Stimulated activated naive CD8-positive, alpha-beta T cell treated with anti-CD3 and anti-CD28 coated beads, Interleukin-15, Interleukin-2, amounts not matched to agents 100 ng/mL and 50 ng/mL, for 24 hours (primary cell): ENCODE measurements at regions not wholly inside any gene's neighbourhood (a gene's known extent, or its start where the extent isn't known, plus 50 kb on each side); places are given as distances from the start of the nearest gene placed in this dataset.

Experiments used
- H3K27ac Mint-ChIP-seq: one replicate; pipeline ENCODE4 v1.8.0; 2021; ENCODE audit warnings: mild to moderate bottlenecking, mixed read lengths
- H3K27me3 Mint-ChIP-seq: one replicate; pipeline ENCODE4 v1.8.0; 2021; ENCODE audit warnings: mixed read lengths
- H3K36me3 Mint-ChIP-seq: one replicate; pipeline ENCODE4 v1.8.0; 2021; ENCODE audit warnings: low read depth, mixed read lengths
- H3K4me1 Mint-ChIP-seq: one replicate; pipeline ENCODE4 v1.8.0; 2021; ENCODE audit warnings: low read depth, mixed read lengths
- H3K4me3 Mint-ChIP-seq: one replicate; pipeline ENCODE4 v1.8.0; 2021; ENCODE audit warnings: mild to moderate bottlenecking, mixed read lengths
- H3K9me3 Mint-ChIP-seq: one replicate; pipeline ENCODE4 v1.8.0; 2021; ENCODE audit warnings: mixed read lengths

DNA sequence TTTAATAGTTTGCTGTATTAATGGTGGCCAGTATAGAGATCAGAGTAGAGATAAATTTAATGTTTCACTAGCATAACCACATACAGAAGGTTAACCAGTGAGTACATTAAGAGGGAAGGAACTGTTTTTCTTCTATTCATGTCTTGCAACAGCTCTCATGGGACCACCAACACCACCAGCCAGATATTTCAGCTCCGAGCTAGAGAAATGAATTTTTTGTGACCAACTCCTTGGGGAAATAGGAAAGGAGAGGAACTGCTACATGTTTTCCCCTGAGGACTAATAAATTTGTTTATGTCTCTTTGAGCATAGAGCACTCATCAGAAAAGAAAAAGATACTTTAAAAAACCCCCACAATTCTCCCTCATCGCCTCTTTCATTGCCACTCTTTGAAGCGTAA, 247.5 kb downstream of the MBNL1 start:
- H3K27me3 Mint-ChIP-seq, result no peaks in the 10 kb centered on the region
- H3K4me1 Mint-ChIP-seq, result peaks cover 3% of the 10 kb centered on the region
- no peak overlapping the region for H3K4me3 Mint-ChIP-seq
- H3K9me3 Mint-ChIP-seq, result no peaks in the 10 kb centered on the region
- H3K27ac Mint-ChIP-seq, result no peak overlapping the region
- H3K36me3 Mint-ChIP-seq, result no peaks in the 10 kb centered on the region

DNA sequence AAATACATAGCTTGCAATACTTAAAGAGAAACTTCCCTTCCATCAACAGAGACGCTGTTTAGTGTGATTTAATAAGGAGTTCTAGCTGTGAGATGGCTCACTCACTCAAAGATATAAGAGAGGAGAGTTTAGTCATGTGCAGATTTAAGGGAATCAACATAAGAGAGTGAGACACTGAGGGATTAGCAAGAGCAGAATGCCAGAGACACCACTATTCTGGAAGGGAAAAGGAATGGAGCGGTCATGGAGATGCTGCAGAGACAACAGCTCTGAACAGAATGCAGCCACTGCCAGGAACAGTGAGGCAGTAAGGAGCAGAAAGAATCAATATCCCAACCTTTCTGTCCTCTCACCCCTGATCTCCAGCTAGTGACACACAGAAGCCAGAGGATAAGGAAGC, 248.8 kb downstream of the MBNL1 start:
- Mint-ChIP-seq H3K4me1 (no peaks in the 10 kb centered on the region), H3K4me3 (no peak overlapping the region), H3K9me3 (no peaks in the 10 kb centered on the region), H3K27me3 (no peaks in the 10 kb centered on the region), H3K27ac (no peak overlapping the region), H3K36me3 (no peaks in the 10 kb centered on the region)

GRCh38 chr3:152518346-152518745, 249.6 kb downstream of the MBNL1 start:
- Mint-ChIP-seq H3K9me3 (no peaks in the 10 kb centered on the region), H3K27ac (no peak overlapping the region), H3K36me3 (no peaks in the 10 kb centered on the region), H3K27me3 (no peaks in the 10 kb centered on the region), H3K4me3 (no peak overlapping the region), H3K4me1 (no peaks in the 10 kb centered on the region)

DNA sequence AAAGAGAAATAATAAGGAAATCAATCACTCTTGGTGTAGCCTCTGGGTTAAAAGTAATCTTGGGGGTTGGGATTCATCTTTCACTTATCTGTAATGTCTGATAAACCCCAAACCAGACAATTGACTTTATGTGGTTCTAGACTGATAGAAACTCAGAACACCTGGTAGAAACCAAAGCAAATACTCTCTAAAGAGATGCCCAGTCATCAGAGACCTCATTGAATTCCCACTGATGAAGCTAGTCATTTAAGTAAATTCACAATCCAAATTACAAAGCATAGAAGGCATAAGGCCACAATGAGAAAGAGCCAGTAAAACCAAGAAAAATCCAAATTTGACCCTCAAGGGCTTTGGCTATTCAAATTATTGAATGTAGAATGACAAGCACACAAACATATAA, 250.6 kb downstream of the MBNL1 start:
- Mint-ChIP-seq H3K27me3 (no peaks in the 10 kb centered on the region), H3K4me3 (no peak overlapping the region), H3K4me1 (no peaks in the 10 kb centered on the region), H3K9me3 (no peaks in the 10 kb centered on the region), H3K36me3 (no peaks in the 10 kb centered on the region), H3K27ac (no peak overlapping the region)

- Mint-ChIP-seq H3K27me3 (no peaks in the 10 kb centered on the region), H3K27ac (no peak overlapping the region), H3K36me3 (no peaks in the 10 kb centered on the region), H3K9me3 (no peaks in the 10 kb centered on the region), H3K4me3 (no peak overlapping the region), H3K4me1 (no peaks in the 10 kb centered on the region)
These were observed 253.3 kb downstream of the MBNL1 start for GRCh38 chr3:152522036-152522435.

DNA sequence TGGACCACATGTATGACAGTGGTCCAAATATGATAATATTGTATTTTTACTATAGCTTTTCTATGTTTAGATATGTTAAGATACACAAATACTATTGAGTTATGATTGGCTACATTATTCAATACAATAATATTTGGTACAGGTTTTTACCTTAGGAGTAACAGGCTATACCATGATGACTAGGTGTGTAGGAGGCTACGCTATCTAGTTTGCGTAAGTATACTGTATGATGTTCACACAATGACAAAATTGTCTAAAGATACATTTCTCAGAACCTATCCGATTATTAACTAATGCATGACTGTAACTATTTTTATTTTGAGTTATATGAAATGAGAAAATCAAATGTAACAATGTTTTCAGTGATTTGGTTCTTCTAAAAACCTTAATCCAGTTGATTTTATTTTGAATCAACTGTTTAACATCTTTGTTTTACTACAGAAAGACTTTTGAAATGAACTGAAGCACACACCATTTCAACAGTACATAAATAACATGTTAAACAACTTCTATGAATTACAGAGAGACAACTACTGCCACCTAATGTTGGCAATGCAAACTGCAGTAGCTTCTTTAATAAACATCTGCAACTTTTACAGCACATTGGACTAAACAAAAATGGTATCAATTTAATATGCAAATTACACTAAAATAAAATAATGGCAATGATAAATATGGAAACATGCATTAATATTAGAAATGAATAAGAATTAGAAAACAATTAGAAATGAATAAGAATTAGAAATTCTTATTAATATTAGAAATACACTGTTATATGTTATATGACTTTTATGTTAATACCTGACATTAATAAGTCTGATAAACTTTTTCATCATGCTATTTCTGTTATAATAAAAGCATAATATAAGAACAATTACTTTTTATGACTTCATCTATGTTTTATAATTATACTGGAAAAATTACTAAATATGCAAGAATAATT, 255.7 kb downstream of the MBNL1 start:
- Mint-ChIP-seq H3K27ac (no peak overlapping the region), H3K27me3 (no peaks in the 10 kb centered on the region), H3K36me3 (no peaks in the 10 kb centered on the region), H3K4me1 (no peaks in the 10 kb centered on the region), H3K4me3 (no peak overlapping the region), H3K9me3 (no peaks in the 10 kb centered on the region)

DNA sequence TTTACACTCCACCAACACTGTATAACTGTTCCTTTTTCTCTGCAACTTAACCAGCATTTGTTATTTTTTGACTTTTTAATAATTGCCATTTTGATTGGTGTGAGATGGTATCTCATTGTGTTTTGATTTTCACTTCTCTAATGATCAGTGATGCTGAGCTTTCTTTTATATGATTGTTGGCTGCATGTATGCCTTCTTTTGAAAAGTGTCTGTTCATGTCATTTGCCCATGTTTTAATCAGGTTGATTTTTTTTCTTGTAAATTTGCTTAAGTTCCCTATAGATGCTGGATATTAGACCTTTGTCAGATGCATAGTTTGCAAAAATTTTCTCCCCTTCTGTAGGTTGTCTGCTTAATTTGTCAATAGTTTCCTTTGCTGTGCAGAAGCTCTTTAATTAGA, 263.0 kb downstream of the MBNL1 start:
- Mint-ChIP-seq H3K36me3 (no peaks in the 10 kb centered on the region), H3K4me1 (no peaks in the 10 kb centered on the region), H3K4me3 (no peak overlapping the region), H3K9me3 (peaks cover 17% of the 10 kb centered on the region), H3K27ac (no peak overlapping the region), H3K27me3 (peaks cover 10% of the 10 kb centered on the region)

DNA sequence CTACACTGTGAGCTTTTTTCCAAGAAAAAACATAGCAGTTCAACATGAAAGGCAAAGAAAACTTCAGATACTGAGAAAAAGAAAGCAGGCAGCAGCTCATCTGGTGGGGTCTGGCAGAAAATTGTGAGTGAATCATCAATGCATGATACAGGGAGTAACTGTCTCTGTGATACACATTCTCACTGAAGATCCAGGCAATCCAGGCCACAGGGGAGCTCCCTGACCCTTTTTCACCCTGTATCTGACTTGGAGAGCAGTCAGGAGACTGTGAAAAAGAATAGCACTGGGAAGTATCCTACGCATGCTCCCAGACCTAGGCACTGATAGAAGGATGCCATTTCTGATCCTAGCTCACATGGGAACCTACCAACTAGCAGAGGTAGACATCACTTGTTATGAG, 269.8 kb downstream of the MBNL1 start:
- Mint-ChIP-seq H3K27ac (no peak overlapping the region), H3K4me3 (no peak overlapping the region), H3K4me1 (no peaks in the 10 kb centered on the region), H3K9me3 (peaks cover 3% of the 10 kb centered on the region), H3K36me3 (peaks cover 3% of the 10 kb centered on the region), H3K27me3 (peaks cover 25% of the 10 kb centered on the region)

DNA sequence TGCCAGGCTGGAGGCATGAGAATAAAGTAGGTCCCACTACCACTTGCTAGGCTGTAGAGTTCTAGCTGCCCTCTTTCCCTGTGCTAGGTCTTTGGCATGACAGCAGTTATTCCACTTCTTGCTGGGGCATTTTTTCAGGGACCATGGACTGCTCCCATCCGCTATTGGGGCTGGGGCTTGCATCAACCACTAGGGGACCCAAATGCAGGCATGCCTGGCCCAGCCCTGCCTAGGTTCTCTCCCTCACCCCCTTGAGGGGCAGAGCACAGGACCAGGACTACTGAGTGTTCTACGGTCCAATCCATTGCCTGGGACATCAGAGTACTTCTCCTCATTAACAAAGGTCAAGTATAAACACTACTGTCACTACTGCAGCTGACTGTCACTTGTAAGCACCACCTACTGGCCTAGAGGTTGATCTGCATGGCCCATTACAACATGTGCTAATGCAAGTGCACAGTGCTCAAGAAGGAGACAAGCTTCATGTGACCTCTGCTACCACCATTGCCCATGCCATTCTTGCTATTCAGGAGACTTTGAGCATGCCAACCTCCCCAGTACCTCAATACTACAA, 270.5 kb downstream of the MBNL1 start:
- H3K36me3 Mint-ChIP-seq, result peaks cover 3% of the 10 kb centered on the region
- peaks cover 31% of the 10 kb centered on the region for H3K27me3 Mint-ChIP-seq
- no peak overlapping the region for H3K4me3 Mint-ChIP-seq
- no peak overlapping the region for H3K27ac Mint-ChIP-seq
- H3K4me1 Mint-ChIP-seq, result no peaks in the 10 kb centered on the region
- peaks cover 3% of the 10 kb centered on the region for H3K9me3 Mint-ChIP-seq

GRCh38 chr3:152540120-152540519, 271.4 kb downstream of the MBNL1 start:
- peaks cover 3% of the 10 kb centered on the region for H3K36me3 Mint-ChIP-seq
- no peak overlapping the region for H3K4me3 Mint-ChIP-seq
- peaks cover 3% of the 10 kb centered on the region for H3K9me3 Mint-ChIP-seq
- no peaks in the 10 kb centered on the region for H3K4me1 Mint-ChIP-seq
- peaks cover 28% of the 10 kb centered on the region for H3K27me3 Mint-ChIP-seq
- no peak overlapping the region for H3K27ac Mint-ChIP-seq

- Mint-ChIP-seq H3K4me1 (no peaks in the 10 kb centered on the region), H3K36me3 (no peaks in the 10 kb centered on the region)
These were observed 278.4 kb downstream of the MBNL1 start for GRCh38 chr3:152547153-152547552.

DNA sequence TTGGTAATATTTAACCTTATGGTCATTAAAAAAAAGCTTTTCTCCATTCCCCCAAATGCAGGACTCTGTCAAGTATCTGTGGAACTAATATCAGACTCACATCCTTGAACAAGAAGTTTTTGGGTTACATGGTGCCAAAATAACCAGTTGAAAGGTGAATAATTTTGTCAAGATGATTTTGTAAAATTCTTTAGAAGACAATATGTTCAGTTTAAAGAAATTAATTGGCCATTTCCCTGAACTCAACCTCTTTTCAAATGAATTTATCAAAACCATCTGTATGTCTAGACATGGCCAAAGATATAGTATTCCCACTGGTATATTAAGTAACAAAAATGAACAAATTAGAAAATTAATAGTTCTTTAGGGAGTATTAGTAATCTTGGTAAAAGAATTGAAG, 280.5 kb downstream of the MBNL1 start:
- Mint-ChIP-seq H3K27me3 (peaks cover 2% of the 10 kb centered on the region), H3K9me3 (no peaks in the 10 kb centered on the region), H3K36me3 (no peaks in the 10 kb centered on the region), H3K4me3 (no peak overlapping the region), H3K27ac (no peak overlapping the region), H3K4me1 (no peaks in the 10 kb centered on the region)

More at GRCh38 chr3:152547153-152547552, 278.4 kb downstream of the MBNL1 start:
- Mint-ChIP-seq H3K27me3 (peaks cover 7% of the 10 kb centered on the region), H3K9me3 (no peaks in the 10 kb centered on the region), H3K27ac (no peak overlapping the region), H3K4me3 (no peak overlapping the region)

GRCh38 chr3:152550284-152550683, 281.6 kb downstream of the MBNL1 start:
- H3K4me1 Mint-ChIP-seq, result no peaks in the 10 kb centered on the region
- no peak overlapping the region for H3K27ac Mint-ChIP-seq
- no peaks in the 10 kb centered on the region for H3K36me3 Mint-ChIP-seq
- H3K4me3 Mint-ChIP-seq, result no peak overlapping the region
- H3K27me3 Mint-ChIP-seq, result no peaks in the 10 kb centered on the region
- no peaks in the 10 kb centered on the region for H3K9me3 Mint-ChIP-seq

- Mint-ChIP-seq H3K36me3 (no peaks in the 10 kb centered on the region), H3K9me3 (no peaks in the 10 kb centered on the region), H3K4me3 (no peak overlapping the region), H3K4me1 (peaks cover 10% of the 10 kb centered on the region), H3K27me3 (no peaks in the 10 kb centered on the region), H3K27ac (no peak overlapping the region)
These were observed 280.0 kb upstream of the P2RY1 start for GRCh38 chr3:152554980-152555379.

DNA sequence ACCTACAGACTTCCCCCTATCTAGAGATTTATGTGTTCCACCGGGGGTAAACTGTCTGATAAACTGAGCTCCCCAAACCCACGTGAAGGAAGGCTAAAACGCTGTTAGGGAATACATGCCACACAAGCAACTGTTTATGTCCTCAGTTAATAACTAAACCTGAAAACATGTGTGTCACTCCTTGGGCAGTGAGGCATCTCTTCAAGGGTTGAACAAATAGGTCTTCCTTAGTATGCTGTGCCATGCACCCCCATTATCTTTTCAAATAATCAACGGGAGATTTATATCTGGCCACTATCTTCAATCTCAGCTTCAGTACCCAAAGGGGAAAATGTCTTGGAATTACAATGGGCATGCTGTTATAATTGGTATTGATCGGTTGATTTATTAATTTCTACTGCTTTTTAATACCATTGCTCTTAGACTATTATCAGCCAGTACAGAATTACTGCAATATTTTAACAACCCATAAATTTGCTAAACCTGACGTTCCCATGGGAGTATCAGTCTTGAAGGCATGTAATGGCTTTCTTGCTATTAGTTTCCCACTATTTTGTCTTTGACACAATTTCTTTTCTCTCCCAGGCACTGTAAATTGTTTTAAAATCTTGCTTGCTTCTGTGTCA, 279.2 kb upstream of the P2RY1 start:
- Mint-ChIP-seq H3K27ac (no peak overlapping the region), H3K36me3 (no peaks in the 10 kb centered on the region), H3K27me3 (no peaks in the 10 kb centered on the region), H3K4me1 (peaks cover 10% of the 10 kb centered on the region), H3K9me3 (no peaks in the 10 kb centered on the region), H3K4me3 (no peak overlapping the region)
